WI38 (cell line): ENCODE measurements at regions not wholly inside any gene's neighbourhood (a gene's known extent, or its start where the extent isn't known, plus 50 kb on each side); places are given as distances from the start of the nearest gene placed in this dataset.

Experiments used
- H3K4me3 ChIP-seq: 2 replicates; pipeline ENCODE4 v1.5.1; 2011; ENCODE audit warnings: low read depth, mild to moderate bottlenecking, control low read depth, low read length
- TF ChIP-seq, protein P1 (sequence below): IDR thresholded peaks from 2 replicates; pipeline ENCODE4 v1.5.1; 2012; ENCODE audit warnings: low read depth, mild to moderate bottlenecking, control low read depth, low read length

DNA sequence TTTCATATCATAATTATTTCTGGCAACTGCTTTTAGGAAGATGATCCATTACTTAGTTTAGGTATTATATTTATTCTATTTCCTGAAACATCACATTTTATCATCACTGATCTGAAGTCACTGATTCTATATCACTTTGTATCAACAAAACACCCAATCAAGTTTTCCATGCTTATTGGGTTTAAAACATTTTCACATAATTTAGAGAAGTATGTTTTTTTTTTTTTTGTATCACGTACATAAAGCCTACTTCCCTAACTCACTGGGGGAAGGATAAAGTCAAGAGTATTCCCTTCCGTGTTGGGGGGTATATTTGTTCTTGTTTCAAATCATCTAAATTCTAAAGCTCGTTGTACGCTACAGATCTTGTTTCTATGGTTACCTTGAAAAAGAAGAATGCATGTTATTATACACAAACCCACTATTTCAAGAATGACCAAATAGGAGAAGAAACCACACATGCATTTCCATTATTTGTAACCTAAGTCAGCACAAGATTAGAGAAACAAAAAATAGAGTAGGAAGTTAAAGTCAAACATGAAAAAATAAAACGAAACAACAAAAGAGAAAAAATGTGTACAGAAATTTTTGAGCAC is 637.2 kb upstream of the MIR17HG start:
- TF ChIP-seq, protein P1, sequence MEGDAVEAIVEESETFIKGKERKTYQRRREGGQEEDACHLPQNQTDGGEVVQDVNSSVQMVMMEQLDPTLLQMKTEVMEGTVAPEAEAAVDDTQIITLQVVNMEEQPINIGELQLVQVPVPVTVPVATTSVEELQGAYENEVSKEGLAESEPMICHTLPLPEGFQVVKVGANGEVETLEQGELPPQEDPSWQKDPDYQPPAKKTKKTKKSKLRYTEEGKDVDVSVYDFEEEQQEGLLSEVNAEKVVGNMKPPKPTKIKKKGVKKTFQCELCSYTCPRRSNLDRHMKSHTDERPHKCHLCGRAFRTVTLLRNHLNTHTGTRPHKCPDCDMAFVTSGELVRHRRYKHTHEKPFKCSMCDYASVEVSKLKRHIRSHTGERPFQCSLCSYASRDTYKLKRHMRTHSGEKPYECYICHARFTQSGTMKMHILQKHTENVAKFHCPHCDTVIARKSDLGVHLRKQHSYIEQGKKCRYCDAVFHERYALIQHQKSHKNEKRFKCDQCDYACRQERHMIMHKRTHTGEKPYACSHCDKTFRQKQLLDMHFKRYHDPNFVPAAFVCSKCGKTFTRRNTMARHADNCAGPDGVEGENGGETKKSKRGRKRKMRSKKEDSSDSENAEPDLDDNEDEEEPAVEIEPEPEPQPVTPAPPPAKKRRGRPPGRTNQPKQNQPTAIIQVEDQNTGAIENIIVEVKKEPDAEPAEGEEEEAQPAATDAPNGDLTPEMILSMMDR = no peak
- H3K4me3 ChIP-seq = no peak overlapping the region

GRCh38 chr13:90713441-90714133 is 633.9 kb upstream of the MIR17HG start:
- TF ChIP-seq, protein P1 = no peak
- H3K4me3 ChIP-seq = no peak overlapping the region

DNA sequence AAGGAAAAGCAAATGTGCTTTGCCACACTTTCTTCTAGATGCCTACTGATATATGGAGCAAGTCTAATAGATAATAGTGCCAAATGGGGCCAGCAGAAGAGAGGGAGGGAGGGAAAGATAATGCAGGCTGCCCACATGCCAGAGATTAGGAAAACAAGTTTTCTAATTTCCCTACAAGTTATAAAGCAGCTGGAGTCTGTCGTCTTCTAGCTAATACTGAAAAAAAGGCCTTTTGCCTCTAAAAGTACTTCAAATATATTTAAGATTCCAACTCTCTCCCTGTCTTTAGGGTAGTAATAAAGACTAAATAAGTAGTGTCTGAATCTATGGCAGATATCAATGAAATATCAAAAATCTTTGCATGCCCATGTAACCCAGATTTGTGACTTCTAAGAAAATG is 632.0 kb upstream of the MIR17HG start:
- TF ChIP-seq, protein P1 = no peak
- no peak overlapping the region for H3K4me3 ChIP-seq

DNA sequence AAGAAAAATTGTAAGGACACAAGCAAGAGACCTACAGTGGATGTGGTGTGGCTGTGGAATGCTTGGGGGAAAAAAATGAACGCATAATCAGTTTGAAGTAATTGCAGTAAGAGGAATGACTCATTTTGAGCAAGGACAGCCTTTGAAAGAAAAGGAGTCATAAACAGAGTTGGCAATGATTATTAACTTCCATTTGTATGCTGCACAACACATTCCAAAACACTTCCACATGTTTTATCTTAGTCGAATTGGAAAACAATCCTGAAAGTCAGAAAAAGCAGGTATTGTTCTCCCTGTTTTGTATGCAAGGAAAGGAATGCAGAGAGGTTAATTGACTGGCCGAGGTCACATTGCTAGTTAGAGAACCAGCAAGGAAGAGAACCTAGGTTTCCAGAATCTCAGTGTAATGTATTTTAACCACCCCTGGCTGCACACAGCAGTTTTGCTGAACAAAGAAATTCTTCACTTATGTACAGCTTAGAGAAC is 630.0 kb upstream of the MIR17HG start:
- no peak overlapping the region for H3K4me3 ChIP-seq
- TF ChIP-seq, protein P1 = no peak

- TF ChIP-seq, protein P1 = no peak
- no peak overlapping the region for H3K4me3 ChIP-seq
Measured at GRCh38 chr13:90719461-90719860, 628.0 kb upstream of the MIR17HG start.

DNA sequence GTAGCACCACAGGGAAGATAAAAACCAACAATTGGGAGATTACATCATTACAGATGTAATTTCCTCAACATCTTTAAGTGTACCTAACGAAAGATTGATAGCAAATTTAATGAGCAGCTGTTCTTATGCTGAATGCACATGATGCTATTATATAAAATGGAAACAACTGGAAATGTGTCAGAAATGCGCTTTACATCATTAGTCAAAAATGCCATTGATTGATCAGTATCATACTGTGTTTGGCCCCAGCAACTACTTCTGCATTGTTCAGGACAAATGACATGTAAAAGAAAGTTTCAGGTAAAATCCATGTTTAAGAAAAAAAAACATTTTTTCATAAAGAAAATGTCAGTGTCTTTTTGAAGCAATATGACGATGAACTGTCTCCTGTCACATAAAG is 625.5 kb upstream of the MIR17HG start:
- TF ChIP-seq, protein P1 = no peak
- no peak overlapping the region for H3K4me3 ChIP-seq

- TF ChIP-seq, protein P1 = no peak
- no peak overlapping the region for H3K4me3 ChIP-seq
Measured at GRCh38 chr13:90723381-90723780, 624.1 kb upstream of the MIR17HG start.
